ENCODE measurements at regions not wholly inside any gene's neighbourhood (a gene's known extent, or its start where the extent isn't known, plus 50 kb on each side); places are given as distances from the start of the nearest gene placed in this dataset.
"Not testable (repeated sequence)": the region's sequence is repeated elsewhere in the genome, so short reads cannot be mapped to it uniquely, and the experiment has no call there.

DNA sequence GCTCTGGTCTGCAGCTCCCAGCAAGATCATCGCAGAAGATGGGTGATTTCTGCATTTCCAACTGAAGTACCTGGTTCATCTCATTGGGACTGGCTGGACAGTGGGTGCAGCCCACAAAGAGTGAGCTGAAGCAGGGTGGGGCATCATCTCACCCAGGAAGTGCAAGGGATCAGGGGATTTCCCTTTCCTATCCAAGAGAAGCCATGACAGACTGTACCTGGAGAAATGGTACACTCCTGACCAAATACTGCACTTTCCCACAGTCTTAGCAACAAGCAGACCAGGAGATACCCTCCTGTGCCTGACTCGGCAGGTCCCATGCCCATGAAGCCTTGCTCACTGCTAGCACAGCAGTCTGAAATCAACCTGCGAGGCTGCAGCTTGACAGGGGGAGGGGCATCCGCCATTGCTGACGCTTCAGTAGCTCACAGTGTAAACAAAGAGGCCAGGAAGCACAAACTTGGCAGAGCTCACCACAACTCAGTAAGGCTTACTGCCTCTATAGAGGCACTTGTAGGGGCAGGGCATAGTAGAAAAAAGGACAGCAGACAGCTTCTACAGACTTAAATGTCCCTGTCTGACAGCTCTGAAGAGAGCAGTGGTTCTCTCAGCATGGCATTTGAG, 60.5 kb downstream of the AREG start:
- H2AFZ ChIP-seq (ENCODE audit: low read length); BruUV-seq (replicated peaks); H3K9me2 ChIP-seq (ENCODE audit: insufficient read depth, low read length); H3K4me1 ChIP-seq (ENCODE audit: insufficient read depth, low read length, poor library complexity, severe bottlenecking); H3K4me3 ChIP-seq (ENCODE audit: low read depth, low read length, poor library complexity, severe bottlenecking); H3K27ac ChIP-seq (ENCODE audit: low read depth, low read length, poor library complexity, severe bottlenecking); H3K79me2 ChIP-seq (ENCODE audit: insufficient read depth, low read depth, low read length); CTCF ChIA-PET (ENCODE audit: unreplicated experiment); H3K4me2 ChIP-seq (ENCODE audit: low read length); H3K36me3 ChIP-seq (ENCODE audit: insufficient read depth, low read length); H4K20me1 ChIP-seq (ENCODE audit: insufficient read depth, low read length); H3K9me3 ChIP-seq (ENCODE audit: low read length); DNase-seq (ENCODE audit: low spot score): not testable (repeated sequence)
- intact Hi-C loops (cut with micrococcal nuclease; ENCODE audit: unreplicated experiment): loop anchor here (2.0 kb wide), 1 partner anchor 73 kb away; no protein-coding TSS in a partner anchor
- POLR2A ChIA-PET: interaction anchor here (1.3 kb wide), 1 partner anchor 9 kb away, joined by 3 read pairs; no protein-coding TSS in a partner anchor

DNA sequence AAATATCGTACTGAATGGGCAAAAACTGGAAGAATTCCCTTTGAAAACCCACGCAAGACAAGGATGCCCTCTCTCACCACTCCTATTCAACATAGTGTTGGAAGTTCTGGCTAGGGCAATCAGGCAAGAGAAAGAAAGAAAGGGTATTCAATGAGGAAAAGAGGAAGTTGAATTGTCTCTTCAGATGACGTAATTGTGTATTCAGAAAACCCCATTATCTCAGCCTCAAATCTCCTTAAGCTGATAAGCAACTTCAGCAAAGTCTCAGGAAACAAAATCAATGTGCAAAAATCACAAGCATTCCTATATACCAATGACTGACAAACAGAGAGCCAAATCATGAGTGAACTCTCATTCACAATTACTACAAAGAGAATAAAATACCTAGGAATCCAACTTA, 64.4 kb downstream of the AREG start:
- H2AFZ ChIP-seq (ENCODE audit: low read length); H3K36me3 ChIP-seq (ENCODE audit: insufficient read depth, low read length); H3K79me2 ChIP-seq (ENCODE audit: insufficient read depth, low read depth, low read length); CTCF ChIA-PET (ENCODE audit: unreplicated experiment); H4K20me1 ChIP-seq (ENCODE audit: insufficient read depth, low read length); H3K9me3 ChIP-seq (ENCODE audit: low read length); H3K27ac ChIP-seq (ENCODE audit: low read depth, low read length, poor library complexity, severe bottlenecking); BruUV-seq (replicated peaks); POLR2A ChIA-PET; H3K4me2 ChIP-seq (ENCODE audit: low read length); H3K4me3 ChIP-seq (ENCODE audit: low read depth, low read length, poor library complexity, severe bottlenecking); intact Hi-C loops (cut with micrococcal nuclease; ENCODE audit: unreplicated experiment); H3K9me2 ChIP-seq (ENCODE audit: insufficient read depth, low read length); DNase-seq (ENCODE audit: low spot score); H3K4me1 ChIP-seq (ENCODE audit: insufficient read depth, low read length, poor library complexity, severe bottlenecking): not testable (repeated sequence)

DNA sequence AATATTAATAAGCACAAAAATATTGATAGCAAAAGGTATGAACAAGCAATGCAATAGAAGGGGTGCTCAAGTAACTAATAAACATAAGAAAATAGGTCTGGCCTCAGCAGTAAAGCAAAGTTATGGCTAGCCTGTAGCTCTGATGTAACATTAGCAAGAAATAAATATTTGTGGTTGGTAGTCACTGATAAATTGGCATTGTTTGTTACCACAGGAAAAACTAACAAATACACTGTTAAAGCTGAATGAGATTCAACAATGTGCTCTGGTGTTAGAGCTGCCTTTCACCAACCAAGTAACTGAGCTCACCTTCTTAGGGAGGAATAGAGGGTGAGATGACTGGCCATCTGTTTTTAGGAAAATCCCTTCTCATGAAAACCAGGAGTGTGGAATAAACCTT, 71.4 kb downstream of the AREG start:
- no peaks in the 10 kb centered on the region for H3K36me3 ChIP-seq (ENCODE audit: insufficient read depth, low read length)
- ChIA-PET CTCF (ENCODE audit: unreplicated experiment) (no interaction called here), POLR2A (no interaction called here)
- no peak overlapping the region for H3K4me2 ChIP-seq (ENCODE audit: low read length)
- H3K27ac ChIP-seq (ENCODE audit: low read depth, low read length, poor library complexity, severe bottlenecking): no peak overlapping the region
- H3K9me3 ChIP-seq (ENCODE audit: low read length): no peaks in the 10 kb centered on the region
- no peak for TF ChIP-seq EZH2phosphoT487 (IDR thresholded peaks at IDR 0.05; ENCODE audit: borderline replicate concordance, low read depth, low read length)
- TF ChIP-seq, protein P1, sequence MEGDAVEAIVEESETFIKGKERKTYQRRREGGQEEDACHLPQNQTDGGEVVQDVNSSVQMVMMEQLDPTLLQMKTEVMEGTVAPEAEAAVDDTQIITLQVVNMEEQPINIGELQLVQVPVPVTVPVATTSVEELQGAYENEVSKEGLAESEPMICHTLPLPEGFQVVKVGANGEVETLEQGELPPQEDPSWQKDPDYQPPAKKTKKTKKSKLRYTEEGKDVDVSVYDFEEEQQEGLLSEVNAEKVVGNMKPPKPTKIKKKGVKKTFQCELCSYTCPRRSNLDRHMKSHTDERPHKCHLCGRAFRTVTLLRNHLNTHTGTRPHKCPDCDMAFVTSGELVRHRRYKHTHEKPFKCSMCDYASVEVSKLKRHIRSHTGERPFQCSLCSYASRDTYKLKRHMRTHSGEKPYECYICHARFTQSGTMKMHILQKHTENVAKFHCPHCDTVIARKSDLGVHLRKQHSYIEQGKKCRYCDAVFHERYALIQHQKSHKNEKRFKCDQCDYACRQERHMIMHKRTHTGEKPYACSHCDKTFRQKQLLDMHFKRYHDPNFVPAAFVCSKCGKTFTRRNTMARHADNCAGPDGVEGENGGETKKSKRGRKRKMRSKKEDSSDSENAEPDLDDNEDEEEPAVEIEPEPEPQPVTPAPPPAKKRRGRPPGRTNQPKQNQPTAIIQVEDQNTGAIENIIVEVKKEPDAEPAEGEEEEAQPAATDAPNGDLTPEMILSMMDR (conservative IDR thresholded peaks at IDR 0.05; ENCODE audit: low read length): no peak
- no peaks in the 10 kb centered on the region for H3K79me2 ChIP-seq (ENCODE audit: insufficient read depth, low read depth, low read length)
- BruUV-seq (replicated peaks): no TSS peak
- H3K4me1 ChIP-seq (ENCODE audit: insufficient read depth, low read length, poor library complexity, severe bottlenecking): no peaks in the 10 kb centered on the region
- intact Hi-C loops (cut with micrococcal nuclease; ENCODE audit: unreplicated experiment): no loop called here
- no peaks in the 10 kb centered on the region for H4K20me1 ChIP-seq (ENCODE audit: insufficient read depth, low read length)
- no peak for DNase-seq (ENCODE audit: low spot score)
- H2AFZ ChIP-seq (ENCODE audit: low read length): no peak overlapping the region
- H3K4me3 ChIP-seq (ENCODE audit: low read depth, low read length, poor library complexity, severe bottlenecking): no peak overlapping the region
- H3K9me2 ChIP-seq (ENCODE audit: insufficient read depth, low read length): no peaks in the 10 kb centered on the region

DNA sequence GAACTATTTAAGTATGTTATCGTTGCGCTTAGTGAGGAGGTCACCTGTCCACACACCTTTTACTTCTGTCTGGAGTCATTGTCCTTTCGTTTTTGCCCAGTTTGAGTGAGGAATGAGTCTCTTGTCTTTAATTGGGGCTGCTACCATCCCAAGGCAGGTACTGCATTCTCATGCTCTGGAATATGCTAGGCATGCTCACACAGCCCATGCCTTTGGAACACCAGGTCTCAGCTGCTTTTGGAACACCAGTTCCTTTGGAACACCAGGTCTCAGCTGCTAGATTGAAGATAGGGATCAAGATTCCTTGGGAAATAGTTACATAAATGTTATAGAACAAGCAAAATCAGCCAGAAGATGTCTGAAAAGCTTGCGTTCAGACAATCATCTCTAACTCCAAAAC, 73.1 kb downstream of the AREG start:
- TF ChIP-seq, protein P1 (conservative IDR thresholded peaks at IDR 0.05; ENCODE audit: low read length): no peak
- TF ChIP-seq EZH2phosphoT487 (IDR thresholded peaks at IDR 0.05; ENCODE audit: borderline replicate concordance, low read depth, low read length): no peak
- no peak for DNase-seq (ENCODE audit: low spot score)
- Histone ChIP-seq H3K27ac (ENCODE audit: low read depth, low read length, poor library complexity, severe bottlenecking) (no peak overlapping the region), H3K9me2 (ENCODE audit: insufficient read depth, low read length) (no peaks in the 10 kb centered on the region), H3K36me3 (ENCODE audit: insufficient read depth, low read length) (no peaks in the 10 kb centered on the region), H3K9me3 (ENCODE audit: low read length) (no peaks in the 10 kb centered on the region), H3K4me3 (ENCODE audit: low read depth, low read length, poor library complexity, severe bottlenecking) (no peak overlapping the region), H3K4me1 (ENCODE audit: insufficient read depth, low read length, poor library complexity, severe bottlenecking) (no peaks in the 10 kb centered on the region), H4K20me1 (ENCODE audit: insufficient read depth, low read length) (no peaks in the 10 kb centered on the region), H3K4me2 (ENCODE audit: low read length) (no peak overlapping the region), H3K79me2 (ENCODE audit: insufficient read depth, low read depth, low read length) (no peaks in the 10 kb centered on the region), H2AFZ (ENCODE audit: low read length) (no peak overlapping the region)
- ChIA-PET POLR2A (no interaction called here), CTCF (ENCODE audit: unreplicated experiment) (no interaction called here)
- intact Hi-C loops (cut with micrococcal nuclease; ENCODE audit: unreplicated experiment): no loop called here
- BruUV-seq (replicated peaks): no TSS peak

Measured in OCI-LY7 (cell line).